HG02973 (cell line): ENCODE measurements at regions not wholly inside any gene's neighbourhood (a gene's known extent, or its start where the extent isn't known, plus 50 kb on each side); places are given as distances from the start of the nearest gene placed in this dataset.
"Not testable (repeated sequence)": the region's sequence is repeated elsewhere in the genome, so short reads cannot be mapped to it uniquely, and the experiment has no call there.

Experiments
- ATAC-seq: cut with Tn5 transposase; IDR thresholded peaks from one replicate; pipeline ENCODE4 v1.9.1; 2021; ENCODE audit warnings: moderate library complexity; ENCODE audit not compliant: unreplicated experiment

DNA sequence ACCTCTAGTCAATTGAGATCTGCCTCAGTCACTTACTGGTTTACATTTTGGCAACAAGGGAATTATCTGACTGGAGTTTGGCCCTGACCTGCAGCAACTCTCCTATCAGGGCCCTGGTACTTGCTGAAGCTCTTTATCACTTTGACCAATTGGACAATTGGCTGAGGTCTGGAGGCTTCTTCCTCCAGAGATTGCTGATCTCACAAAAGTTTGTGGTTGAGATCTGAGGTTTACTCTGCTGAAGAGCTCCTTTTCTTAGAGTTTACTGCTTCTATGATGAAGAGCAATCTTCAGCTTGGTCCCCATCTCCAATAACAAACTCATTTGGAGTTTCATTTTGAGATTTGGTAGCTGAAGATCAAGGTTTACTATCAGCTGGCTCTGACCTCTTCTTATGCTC is 276.9 kb upstream of the SGCG start:
- ATAC-seq, result no peak

DNA sequence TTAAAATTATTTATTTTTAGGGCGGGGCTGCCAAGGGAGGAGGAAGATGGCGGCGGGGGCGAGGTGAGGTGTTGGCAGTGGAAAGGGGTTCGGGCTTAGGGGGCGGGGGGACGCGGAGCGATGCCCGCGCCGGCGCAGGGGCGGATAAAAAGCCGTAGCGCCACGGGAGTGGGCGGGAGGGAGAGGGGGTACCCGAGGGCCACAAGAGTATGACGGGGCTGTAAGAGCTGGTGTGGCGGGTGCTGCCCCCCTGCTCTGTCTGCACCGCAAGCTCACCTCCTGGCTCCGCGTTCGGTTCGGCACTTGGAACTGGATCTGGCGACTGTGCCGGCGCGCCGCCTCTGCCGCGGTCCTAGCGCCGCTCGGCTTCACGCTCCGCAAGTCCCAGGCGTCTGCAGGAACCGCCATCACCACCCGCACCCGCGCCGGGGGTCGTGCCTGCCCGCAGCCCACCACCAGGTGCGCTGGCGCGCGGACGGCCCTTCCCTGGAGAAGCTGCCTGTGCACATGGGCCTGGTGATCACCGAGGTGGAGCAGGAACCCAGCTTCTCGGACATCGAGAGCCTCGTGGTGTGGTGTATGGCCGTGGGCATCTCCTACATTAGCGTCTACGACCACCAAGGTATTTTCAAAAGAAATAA is 265.2 kb upstream of the SGCG start:
- ATAC-seq, result no peak

DNA sequence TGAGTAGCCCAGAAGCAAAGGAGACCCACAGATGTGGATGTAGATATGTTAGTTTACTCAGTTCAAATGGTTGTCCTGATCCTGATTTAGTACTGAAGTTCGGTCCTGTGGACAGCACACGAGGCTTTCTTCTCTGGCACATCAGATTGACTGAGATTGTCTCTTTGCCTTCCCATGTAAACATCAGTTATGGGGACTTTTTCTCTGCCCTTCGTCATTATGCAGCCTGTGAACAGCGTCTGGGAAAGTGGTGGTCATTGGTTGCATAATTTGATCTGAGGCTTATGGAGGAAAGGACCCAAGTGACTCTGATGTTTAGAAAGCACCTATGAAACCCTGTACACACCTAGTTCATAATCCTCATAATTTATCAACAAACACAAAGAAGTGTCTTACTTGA is 264.5 kb upstream of the SGCG start:
- not testable (repeated sequence) for ATAC-seq

DNA sequence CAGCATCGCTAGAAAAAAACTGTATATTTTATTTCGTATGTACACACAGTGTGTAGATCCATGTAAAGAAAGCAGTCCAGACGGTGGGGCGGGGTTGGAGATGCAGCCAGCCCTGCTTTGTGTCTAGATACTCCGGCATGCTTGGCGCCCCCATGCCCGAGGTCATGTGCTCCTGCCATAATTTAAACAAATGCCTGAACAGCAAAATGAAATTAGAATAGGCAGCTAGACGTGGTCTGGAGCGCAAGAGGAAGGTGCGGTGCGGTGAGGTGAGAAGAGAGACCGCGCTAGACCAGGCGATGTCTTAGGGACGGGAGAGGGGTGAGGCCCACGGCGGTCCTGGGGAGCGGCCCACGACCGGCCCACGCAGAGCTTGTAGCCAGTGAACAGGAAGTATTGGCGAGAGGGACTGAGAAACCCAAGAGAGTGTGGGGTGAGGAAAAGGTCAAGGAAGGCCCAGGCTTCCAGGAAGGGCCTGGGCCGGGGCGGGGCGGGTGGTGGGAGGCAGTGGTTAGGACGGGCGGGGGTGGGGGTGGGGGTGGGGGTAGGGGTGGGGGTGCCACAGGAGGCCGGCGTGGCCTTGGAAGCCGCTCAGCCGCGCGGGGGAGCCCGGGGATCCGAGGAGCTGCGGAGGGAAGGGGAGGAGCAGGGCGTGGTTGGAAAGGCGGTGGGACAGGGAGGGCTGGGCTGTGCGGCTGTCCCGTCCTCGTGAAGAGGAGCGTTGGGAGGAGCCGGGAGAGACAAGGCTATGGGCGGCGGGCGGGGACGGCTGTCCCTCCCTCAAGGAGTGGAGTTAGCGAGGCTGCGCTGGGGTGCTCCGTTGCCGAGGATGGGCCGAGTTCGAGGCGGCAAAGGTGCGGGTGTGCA is 254.7 kb upstream of the SGCG start:
- no peak for ATAC-seq

DNA sequence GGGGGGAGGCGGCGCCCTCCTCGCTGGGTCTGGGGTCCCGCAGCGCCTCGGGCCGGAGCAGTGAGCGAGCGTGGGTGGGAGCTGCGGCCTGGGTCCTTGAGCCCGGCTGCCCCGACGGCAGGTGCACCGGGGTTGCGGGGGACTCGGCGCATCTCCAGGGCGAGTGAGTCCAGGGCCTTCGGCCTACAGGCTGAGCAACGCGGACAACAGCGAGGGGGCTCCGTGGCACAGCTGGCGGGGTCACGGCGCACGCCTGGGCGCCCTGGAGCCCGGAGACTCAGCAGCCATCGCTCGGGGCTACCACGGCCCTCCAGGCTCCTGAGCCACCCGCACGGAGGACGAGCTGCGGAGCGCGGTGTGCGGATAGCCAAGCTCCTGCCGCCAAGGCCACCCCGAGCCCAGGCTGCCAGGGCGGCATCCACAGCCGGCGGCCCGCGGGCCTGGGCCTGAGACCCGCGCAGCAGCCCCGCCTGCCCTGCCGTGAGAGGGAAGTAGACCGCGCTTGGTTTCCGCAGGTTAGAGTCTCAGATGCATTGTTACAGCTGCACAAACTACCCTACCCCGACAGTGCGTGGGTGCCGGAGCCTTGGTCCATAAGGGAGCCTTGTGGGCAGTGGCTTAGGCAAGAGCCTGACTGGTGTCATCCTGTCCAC is 253.9 kb upstream of the SGCG start:
- ATAC-seq, result no peak

DNA sequence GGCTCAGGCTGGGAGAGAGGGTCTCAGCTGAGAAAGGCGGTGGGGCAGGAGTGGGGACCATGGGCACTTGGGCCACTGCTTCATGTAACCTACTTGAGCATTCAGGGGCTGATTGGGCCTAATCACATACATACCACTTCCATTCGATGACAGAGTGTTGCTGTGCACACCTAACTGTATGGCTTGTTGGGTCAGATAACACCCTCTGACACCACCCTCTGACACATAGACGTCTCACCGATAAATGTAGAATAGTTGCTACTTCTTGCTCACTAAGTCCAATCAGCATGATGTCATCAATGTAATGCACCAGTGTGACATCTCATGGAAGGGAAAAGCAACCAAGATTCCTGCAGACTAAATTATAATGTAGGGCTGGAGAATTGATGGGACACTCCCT is 252.9 kb upstream of the SGCG start:
- not testable (repeated sequence) for ATAC-seq

DNA sequence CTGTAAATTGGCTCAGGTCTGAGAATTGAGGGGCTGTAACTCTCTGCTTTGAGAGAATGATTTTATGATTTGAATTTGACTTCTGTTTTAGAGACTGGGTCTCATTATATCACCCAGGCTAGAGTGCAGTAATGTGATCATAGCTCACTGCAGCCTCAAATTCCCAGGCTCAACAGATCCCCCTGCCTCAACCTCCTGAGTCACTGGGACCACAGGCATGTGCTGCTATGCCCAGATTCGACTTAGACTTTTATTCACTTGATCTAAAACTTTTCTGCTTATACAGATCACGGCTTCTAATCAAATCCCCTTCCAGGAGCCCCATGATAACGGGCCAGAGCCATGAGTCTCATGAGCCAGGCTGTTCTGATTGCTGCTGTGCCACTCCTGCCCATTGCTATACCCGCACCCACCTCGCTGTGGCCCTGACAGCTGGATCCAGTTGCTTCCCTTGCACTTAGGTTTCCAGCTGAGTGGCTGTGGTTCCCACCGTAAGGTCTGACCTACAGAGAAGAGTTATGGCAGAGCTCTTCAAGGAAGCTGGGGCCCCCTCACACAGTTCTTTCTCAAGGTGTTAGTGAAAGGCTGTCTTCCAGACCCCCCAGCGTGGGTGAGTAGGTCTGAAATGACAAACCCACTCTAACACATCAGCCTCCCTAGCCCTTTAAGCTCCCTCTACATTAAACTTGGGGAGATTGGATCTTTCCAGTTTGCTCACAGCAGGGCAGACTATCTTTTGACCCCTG is 251.2 kb upstream of the SGCG start:
- ATAC-seq, result no peak

- ATAC-seq, result no peak
Measured at GRCh38 chr13:22931576-22931975, 249.2 kb upstream of the SGCG start.

GRCh38 chr13:22932632-22933412 is 248.0 kb upstream of the SGCG start:
- ATAC-seq, result not testable (repeated sequence)

DNA sequence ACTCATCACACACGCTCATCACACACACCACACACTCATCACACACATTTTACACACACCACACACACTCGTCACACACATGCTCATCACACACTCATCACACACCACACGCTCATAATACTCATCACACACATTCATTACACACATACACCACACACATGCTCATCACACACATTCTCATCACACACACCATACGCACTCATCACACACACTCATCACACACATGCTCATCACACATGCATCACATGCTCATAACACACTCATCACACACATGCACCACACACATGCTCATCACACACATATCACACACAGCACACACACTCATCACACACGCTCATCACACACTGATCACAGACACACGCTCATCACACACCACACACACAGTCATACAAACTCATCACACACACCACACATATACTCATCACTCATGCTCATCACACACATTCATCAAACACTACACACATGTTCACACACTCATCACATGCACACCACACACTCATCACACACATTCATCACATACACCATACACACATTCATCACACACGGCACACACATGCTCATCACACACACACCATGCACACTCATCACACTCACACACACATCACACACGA is 247.1 kb upstream of the SGCG start:
- no peak for ATAC-seq

DNA sequence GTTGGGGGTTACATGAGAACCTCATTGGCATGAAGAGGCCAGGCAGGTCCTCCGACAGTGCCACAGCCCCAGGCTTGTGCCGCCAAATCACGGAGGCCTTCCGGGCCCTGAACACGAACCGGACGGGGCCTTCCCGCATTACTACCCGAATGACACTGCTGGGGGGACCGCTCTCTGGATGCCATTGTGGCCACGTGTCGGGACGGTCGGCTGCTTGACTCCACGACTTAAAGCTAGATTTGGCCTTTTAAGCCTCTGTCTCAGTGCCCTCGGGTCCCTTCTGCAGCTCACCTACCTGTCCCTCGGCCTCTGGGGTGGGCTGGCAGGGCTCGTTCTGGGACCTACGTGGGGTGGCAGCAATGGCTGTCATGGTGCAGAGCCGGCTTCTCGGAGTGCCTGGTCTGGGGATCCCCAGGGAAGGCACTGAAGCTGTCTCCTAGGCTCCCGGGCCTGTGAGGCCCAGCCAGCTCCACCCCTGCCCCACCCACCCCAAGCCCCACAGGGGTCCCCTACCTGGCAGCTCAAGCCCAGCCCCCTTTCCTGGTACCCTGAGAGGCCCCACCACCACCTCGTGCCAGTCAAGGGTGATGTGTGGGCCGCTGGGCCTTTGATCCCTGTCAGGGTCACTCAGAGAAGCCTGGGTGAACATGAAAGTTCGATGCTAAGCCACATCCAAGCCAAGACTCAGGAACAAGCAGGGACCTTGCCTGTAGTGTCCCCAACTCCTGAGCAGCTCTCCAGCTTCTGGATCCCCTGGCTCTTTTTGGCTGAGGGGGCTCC is 245.8 kb upstream of the SGCG start:
- no peak for ATAC-seq

- ATAC-seq, result no peak
Measured at GRCh38 chr13:22936228-22936627, 244.6 kb upstream of the SGCG start.

DNA sequence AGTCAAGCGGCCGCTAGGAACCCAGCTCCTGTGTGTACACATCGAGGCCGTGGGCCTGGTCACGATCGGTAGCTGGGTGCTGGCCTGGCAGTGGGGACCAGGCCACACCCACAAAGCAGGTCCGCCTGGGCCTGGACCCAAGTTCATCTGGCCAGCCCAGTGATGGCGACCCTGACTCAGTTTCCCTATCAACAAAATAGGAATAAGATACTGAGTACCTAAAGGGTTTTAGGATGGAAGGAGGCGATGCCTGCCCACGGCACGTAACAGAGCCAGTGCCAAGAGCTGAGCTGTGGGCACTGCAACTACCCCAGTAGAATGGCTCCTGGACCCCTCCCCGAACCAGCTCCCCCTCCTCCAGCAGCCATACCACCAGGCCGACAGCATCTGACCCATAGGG is 243.5 kb upstream of the SGCG start:
- ATAC-seq, result no peak

DNA sequence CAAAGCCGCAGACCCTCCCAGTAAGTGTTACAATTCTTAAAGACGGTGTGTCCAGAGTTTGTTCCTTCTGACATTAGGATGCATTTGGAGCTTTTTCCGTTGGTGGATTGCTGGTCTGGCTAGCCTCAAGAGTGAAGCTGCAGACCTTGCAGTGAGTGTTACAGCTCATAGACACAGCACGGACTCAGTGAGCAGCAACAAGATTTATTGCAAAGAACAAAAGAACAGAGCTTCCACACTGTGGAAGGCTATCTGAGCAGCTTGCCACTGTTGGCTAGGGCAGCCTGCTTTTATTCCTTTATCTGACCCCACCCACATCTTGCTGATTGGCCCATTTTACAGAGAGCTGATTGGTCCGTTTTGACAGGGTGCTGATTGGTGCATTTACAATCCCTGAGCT is 242.8 kb upstream of the SGCG start:
- ATAC-seq, result no peak

GRCh38 chr13:22938576-22938975 is 242.2 kb upstream of the SGCG start:
- no peak for ATAC-seq

- no peak for ATAC-seq
Measured at GRCh38 chr13:22939157-22939556, 241.6 kb upstream of the SGCG start.

GRCh38 chr13:22940090-22940710 is 240.6 kb upstream of the SGCG start:
- ATAC-seq, result no peak

GRCh38 chr13:22940736-22941135 is 240.0 kb upstream of the SGCG start:
- ATAC-seq, result no peak

DNA sequence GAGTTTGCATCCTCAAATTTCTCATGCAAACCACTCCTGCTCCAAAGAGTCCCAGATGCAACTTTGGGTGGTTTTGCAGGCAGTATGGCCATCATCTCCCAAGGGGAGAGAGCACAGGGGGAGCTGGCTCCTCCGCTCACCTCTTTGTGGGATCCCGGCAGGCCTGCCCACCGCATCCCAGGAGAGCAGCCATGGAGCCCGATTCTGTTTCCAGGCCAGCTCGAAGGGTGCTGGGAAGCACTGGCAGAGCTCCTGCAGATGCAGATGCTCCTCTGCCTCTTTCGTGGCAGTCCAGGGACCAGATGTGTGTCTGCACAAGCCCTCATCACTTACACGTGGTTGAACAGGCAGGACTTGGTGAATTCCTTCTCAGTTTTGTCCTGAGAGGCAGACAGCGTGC is 239.3 kb upstream of the SGCG start:
- not testable (repeated sequence) for ATAC-seq
